NB4 (cell line): ENCODE measurements at regions not wholly inside any gene's neighbourhood (a gene's known extent, or its start where the extent isn't known, plus 50 kb on each side); places are given as distances from the start of the nearest gene placed in this dataset.

Experiments
- CTCF ChIP-seq: IDR thresholded peaks from one replicate; pipeline ENCODE4 v1.5.1; 2012; ENCODE audit warnings: low read depth, low read length
- MAX ChIP-seq: IDR thresholded peaks from 2 replicates; pipeline ENCODE4 v1.6.1; 2011; ENCODE audit warnings: low read depth, low read length
- MYC ChIP-seq: IDR thresholded peaks from 2 replicates; pipeline ENCODE4 v1.6.1; 2011; ENCODE audit warnings: low read depth, low read length
- POLR2A ChIP-seq: IDR thresholded peaks from 2 replicates; pipeline ENCODE4 v1.6.1; 2011; ENCODE audit warnings: mild to moderate bottlenecking; ENCODE audit not compliant: insufficient read length; ENCODE audit errors: extremely low read depth

- TF ChIP-seq MAX (no peak), CTCF (no peak), POLR2A (no peak), MYC (no peak)
Observed at GRCh38 chr2:145753966-145754365, 1234.0 kb upstream of the ZEB2 start.
